ENCODE measurements at regions not wholly inside any gene's neighbourhood (a gene's known extent, or its start where the extent isn't known, plus 50 kb on each side); places are given as distances from the start of the nearest gene placed in this dataset.

- TF ChIP-seq CTCF (conservative IDR thresholded peaks at IDR 0.05; ENCODE audit: low read length) (no peak), EZH2phosphoT487 (IDR thresholded peaks at IDR 0.05; ENCODE audit: borderline replicate concordance, low read depth, low read length) (no peak)
Measured at GRCh38 chr4:156569535-156569934, 402.1 kb downstream of the PDGFC start.

Measured in OCI-LY7 (cell line).